ENCODE measurements at regions not wholly inside any gene's neighbourhood (a gene's known extent, or its start where the extent isn't known, plus 50 kb on each side); places are given as distances from the start of the nearest gene placed in this dataset.

- TF ChIP-seq REST (IDR thresholded peaks at IDR 0.05; ENCODE audit: low read depth, low read length) (no peak), FOXM1 (IDR thresholded peaks at IDR 0.05; ENCODE audit: low read depth) (no peak), YY1 (IDR thresholded peaks at IDR 0.05; ENCODE audit: low read depth) (no peak), USF1 (IDR thresholded peaks at IDR 0.05; ENCODE audit: borderline replicate concordance, low read depth) (no peak), IRF3 (IDR thresholded peaks at IDR 0.05; ENCODE audit: low read depth, low read length) (no peak), USF2 (IDR thresholded peaks at IDR 0.05; ENCODE audit: borderline replicate concordance, low read depth, low read length) (no peak), GATA2 (CRISPR knock-in tag; IDR thresholded peaks at IDR 0.05) (no peak), MEF2A (IDR thresholded peaks at IDR 0.05; ENCODE audit: borderline replicate concordance, low read depth) (no peak), NFIC (IDR thresholded peaks at IDR 0.05; ENCODE audit: borderline replicate concordance) (no peak), GABPA (IDR thresholded peaks at IDR 0.05; ENCODE audit: low read depth) (no peak), FOSL2 (IDR thresholded peaks at IDR 0.05; ENCODE audit: borderline replicate concordance, low read depth) (no peak), ELF1 (IDR thresholded peaks at IDR 0.05) (no peak), NRF1 (IDR thresholded peaks at IDR 0.05; ENCODE audit: low read depth, low read length) (no peak)
Observed at GRCh38 chr9:81753436-81753835, 64.1 kb upstream of the TLE1 start (continued).

- Histone ChIP-seq H3F3A (replicated peaks; ENCODE audit: insufficient read depth) (no peaks in the 10 kb centered on the region), H3K36me3 (replicated peaks in 1 of 2; ENCODE audit: control insufficient read depth in 1 of 2, insufficient read depth in 2 of 2, low read length in 1 of 2) (no peaks in the 10 kb centered on the region), H2AFZ (ENCODE audit: low read depth) (no peak overlapping the region), H3K9me2 (no peaks in the 10 kb centered on the region), H3K4me1 (ENCODE audit: control insufficient read depth in 1 of 2, insufficient read depth in 2 of 2, low read depth in 1 of 2, low read length in 1 of 2) (no peaks in the 10 kb centered on the region), H3K27me3 (ENCODE audit: insufficient read depth) (no peaks in the 10 kb centered on the region), H4K20me1 (ENCODE audit: insufficient read depth) (no peaks in the 10 kb centered on the region), H3K79me2 (ENCODE audit: insufficient read depth) (no peaks in the 10 kb centered on the region), H3K4me2 (no peak overlapping the region), H3K9ac (no peak overlapping the region), H3K27ac (ENCODE audit: low read depth in 2 of 2, low read length in 1 of 2) (no peak overlapping the region), H3K9me3 (no peaks in the 10 kb centered on the region), H3K4me3 (ENCODE audit: low read depth in 2 of 2, low read length in 1 of 2) (no peak overlapping the region)
- DNase-seq = no peak
- ChIA-PET POLR2A (no interaction called here), CTCF (no interaction called here)
- TF ChIP-seq GABPA (IDR thresholded peaks at IDR 0.05; ENCODE audit: low read depth) = no peak
- no peak for TF ChIP-seq SIN3A (IDR thresholded peaks at IDR 0.05; ENCODE audit: borderline replicate concordance, low read depth, low read length)
- no peak for TF ChIP-seq NFIC (IDR thresholded peaks at IDR 0.05; ENCODE audit: borderline replicate concordance)
- TF ChIP-seq TCF12 (IDR thresholded peaks at IDR 0.05) = no peak
Observed at GRCh38 chr9:81754245-81754644, 64.9 kb upstream of the TLE1 start.
